ENCODE measurements at regions not wholly inside any gene's neighbourhood (a gene's known extent, or its start where the extent isn't known, plus 50 kb on each side); places are given as distances from the start of the nearest gene placed in this dataset.

DNA sequence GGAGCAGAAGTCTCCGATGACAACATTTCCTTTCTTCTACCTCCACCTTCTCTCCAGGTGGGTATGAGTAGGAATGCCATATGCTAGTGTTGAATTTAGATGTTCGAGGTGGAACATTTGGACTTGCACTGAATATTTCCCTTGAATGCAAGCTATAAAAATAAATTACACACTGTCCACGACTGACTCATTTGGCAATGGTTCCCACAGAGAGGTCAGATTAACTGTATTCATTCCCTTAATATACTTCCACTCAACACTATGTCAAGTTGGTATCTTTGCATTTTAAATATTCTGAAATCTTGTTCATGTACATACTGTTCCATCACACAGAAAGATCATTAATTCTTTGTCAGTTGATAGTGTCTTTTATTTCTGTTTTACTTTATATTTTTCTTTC lies 222.6 kb upstream of the PIK3R1 start:
- no peak for TF ChIP-seq FOSL1 (IDR thresholded peaks at IDR 0.05; ENCODE audit: low read depth)
- no peak for TF ChIP-seq EZH2 (IDR thresholded peaks at IDR 0.05)
- no peak for TF ChIP-seq CEBPB (IDR thresholded peaks at IDR 0.05; ENCODE audit: low read depth)
- TF ChIP-seq CTCF (IDR thresholded peaks at IDR 0.05 in 2 of 3, conservative IDR thresholded peaks at IDR 0.05 in 1 of 3; ENCODE audit: borderline replicate concordance in 1 of 3, insufficient read depth in 1 of 3, low read depth in 2 of 3, low read length in 2 of 3): no peak
- no peak for TF ChIP-seq POLR2A (IDR thresholded peaks at IDR 0.05; ENCODE audit: borderline replicate concordance, extremely low read depth, insufficient read depth, insufficient read length)
- TF ChIP-seq ATF3 (IDR thresholded peaks at IDR 0.05): no peak
- no peak for TF ChIP-seq YY1 (IDR thresholded peaks at IDR 0.05; ENCODE audit: extremely low read depth, insufficient replicate concordance, low read depth, low read length)
- TF ChIP-seq, protein P1, sequence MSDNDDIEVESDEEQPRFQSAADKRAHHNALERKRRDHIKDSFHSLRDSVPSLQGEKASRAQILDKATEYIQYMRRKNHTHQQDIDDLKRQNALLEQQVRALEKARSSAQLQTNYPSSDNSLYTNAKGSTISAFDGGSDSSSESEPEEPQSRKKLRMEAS (IDR thresholded peaks at IDR 0.05): no peak
- TF ChIP-seq EZH2phosphoT487 (IDR thresholded peaks at IDR 0.05; ENCODE audit: borderline replicate concordance): no peak
- no peak for TF ChIP-seq RAD21 (IDR thresholded peaks at IDR 0.05; ENCODE audit: low read depth)
